Progenitor cell of endocrine pancreas (in vitro differentiated cells): ENCODE measurements at regions not wholly inside any gene's neighbourhood (a gene's known extent, or its start where the extent isn't known, plus 50 kb on each side); places are given as distances from the start of the nearest gene placed in this dataset.

ENCODE experiments used
- DNase-seq: peaks from one replicate; pipeline ENCODE4 v3.0.0; 2021; ENCODE audit warnings: low spot score; ENCODE audit not compliant: unreplicated experiment
- H3K27ac Mint-ChIP-seq: 2 replicates; pipeline ENCODE4 v1.8.0; 2021; ENCODE audit warnings: mild to moderate bottlenecking, moderate library complexity, mixed read lengths
- H3K27me3 Mint-ChIP-seq: 2 replicates; pipeline ENCODE4 v1.8.0; 2021; ENCODE audit warnings: mixed read lengths
- H3K36me3 Mint-ChIP-seq: 2 replicates; pipeline ENCODE4 v1.8.0; 2022; ENCODE audit warnings: mixed read lengths; ENCODE audit not compliant: insufficient read depth
- H3K4me1 Mint-ChIP-seq: 2 replicates; pipeline ENCODE4 v1.8.0; 2021; ENCODE audit warnings: low read depth, mixed read lengths
- H3K4me3 Mint-ChIP-seq: 2 replicates; pipeline ENCODE4 v1.8.0; 2021; ENCODE audit warnings: low read depth, mild to moderate bottlenecking, moderate library complexity, mixed read lengths
- H3K9me3 Mint-ChIP-seq: 2 replicates; pipeline ENCODE4 v1.8.0; 2021; ENCODE audit warnings: low read depth, mixed read lengths
- CTCF ChIP-seq: fragments of 200-600 bp; sonication (generic); IDR thresholded peaks from one replicate; pipeline ENCODE4 v1.5.0; 2021; ENCODE audit warnings: antibody characterized with exemption, mild to moderate bottlenecking; ENCODE audit not compliant: unreplicated experiment

- Mint-ChIP-seq H3K36me3 (no peaks in the 10 kb centered on the region), H3K27ac (no peak overlapping the region), H3K27me3 (no peaks in the 10 kb centered on the region), H3K4me1 (no peaks in the 10 kb centered on the region), H3K4me3 (no peak overlapping the region), H3K9me3 (no peaks in the 10 kb centered on the region)
- no peak for DNase-seq
- no peak for TF ChIP-seq CTCF
Observed at GRCh38 chrX:4206941-4207340, 493.5 kb upstream of the PRKX start.

GRCh38 chrX:4197971-4198370 is 484.5 kb upstream of the PRKX start:
- no peaks in the 10 kb centered on the region for H3K27me3 Mint-ChIP-seq
- no peak overlapping the region for H3K4me3 Mint-ChIP-seq
- no peaks in the 10 kb centered on the region for H3K36me3 Mint-ChIP-seq
- DNase-seq = no peak
- no peaks in the 10 kb centered on the region for H3K4me1 Mint-ChIP-seq
- H3K27ac Mint-ChIP-seq = no peak overlapping the region
- no peaks in the 10 kb centered on the region for H3K9me3 Mint-ChIP-seq
- no peak for TF ChIP-seq CTCF

GRCh38 chrX:4193500-4194155 is 480.2 kb upstream of the PRKX start:
- no peaks in the 10 kb centered on the region for H3K27me3 Mint-ChIP-seq
- H3K4me1 Mint-ChIP-seq = no peaks in the 10 kb centered on the region
- H3K36me3 Mint-ChIP-seq = no peaks in the 10 kb centered on the region
- H3K9me3 Mint-ChIP-seq = no peaks in the 10 kb centered on the region
- H3K4me3 Mint-ChIP-seq = no peak overlapping the region
- TF ChIP-seq CTCF = no peak
- H3K27ac Mint-ChIP-seq = no peak overlapping the region
- no peak for DNase-seq

GRCh38 chrX:4186331-4186730 is 472.9 kb upstream of the PRKX start:
- Mint-ChIP-seq H3K9me3 (peaks cover 3% of the 10 kb centered on the region), H3K27me3 (no peaks in the 10 kb centered on the region), H3K4me3 (no peak overlapping the region), H3K27ac (no peak overlapping the region), H3K36me3 (no peaks in the 10 kb centered on the region), H3K4me1 (peaks cover 8% of the 10 kb centered on the region)
- no peak for TF ChIP-seq CTCF
- DNase-seq = no peak

GRCh38 chrX:4185086-4185485 is 471.6 kb upstream of the PRKX start:
- H3K9me3 Mint-ChIP-seq = peaks cover 3% of the 10 kb centered on the region
- H3K27me3 Mint-ChIP-seq = no peaks in the 10 kb centered on the region
- H3K4me3 Mint-ChIP-seq = no peak overlapping the region
- no peaks in the 10 kb centered on the region for H3K36me3 Mint-ChIP-seq
- H3K4me1 Mint-ChIP-seq = peaks cover 8% of the 10 kb centered on the region
- DNase-seq = no peak
- H3K27ac Mint-ChIP-seq = no peak overlapping the region
- TF ChIP-seq CTCF = no peak
